ENCODE measurements at regions not wholly inside any gene's neighbourhood (a gene's known extent, or its start where the extent isn't known, plus 50 kb on each side); places are given as distances from the start of the nearest gene placed in this dataset.

DNA sequence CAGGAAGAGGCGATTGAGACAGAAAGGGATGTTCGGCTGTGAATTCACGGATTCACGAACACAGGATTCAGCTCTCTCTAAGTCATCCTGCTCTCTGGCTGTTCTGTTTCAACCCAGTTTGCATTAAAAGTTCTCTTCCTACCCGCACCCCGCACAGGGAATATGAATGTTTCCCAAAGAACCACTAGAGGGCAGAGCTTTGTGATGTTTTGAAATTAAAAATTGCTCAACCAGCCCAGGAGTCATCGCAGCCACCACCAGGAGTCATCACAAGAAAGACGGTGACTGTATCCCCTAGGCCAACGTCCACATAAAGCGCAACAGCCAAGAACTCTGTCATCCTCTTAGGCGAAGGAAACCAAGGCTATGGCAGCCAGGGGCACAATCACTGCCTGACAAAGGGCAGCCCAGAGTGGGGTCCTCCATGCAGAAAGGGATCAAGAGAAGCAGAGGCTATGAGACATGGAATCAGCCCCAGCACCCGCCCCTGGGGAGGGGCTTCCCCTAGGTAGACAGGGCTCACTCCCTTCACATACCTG, 122.4 kb downstream of the WT1 start:
- TF ChIP-seq, protein P1, sequence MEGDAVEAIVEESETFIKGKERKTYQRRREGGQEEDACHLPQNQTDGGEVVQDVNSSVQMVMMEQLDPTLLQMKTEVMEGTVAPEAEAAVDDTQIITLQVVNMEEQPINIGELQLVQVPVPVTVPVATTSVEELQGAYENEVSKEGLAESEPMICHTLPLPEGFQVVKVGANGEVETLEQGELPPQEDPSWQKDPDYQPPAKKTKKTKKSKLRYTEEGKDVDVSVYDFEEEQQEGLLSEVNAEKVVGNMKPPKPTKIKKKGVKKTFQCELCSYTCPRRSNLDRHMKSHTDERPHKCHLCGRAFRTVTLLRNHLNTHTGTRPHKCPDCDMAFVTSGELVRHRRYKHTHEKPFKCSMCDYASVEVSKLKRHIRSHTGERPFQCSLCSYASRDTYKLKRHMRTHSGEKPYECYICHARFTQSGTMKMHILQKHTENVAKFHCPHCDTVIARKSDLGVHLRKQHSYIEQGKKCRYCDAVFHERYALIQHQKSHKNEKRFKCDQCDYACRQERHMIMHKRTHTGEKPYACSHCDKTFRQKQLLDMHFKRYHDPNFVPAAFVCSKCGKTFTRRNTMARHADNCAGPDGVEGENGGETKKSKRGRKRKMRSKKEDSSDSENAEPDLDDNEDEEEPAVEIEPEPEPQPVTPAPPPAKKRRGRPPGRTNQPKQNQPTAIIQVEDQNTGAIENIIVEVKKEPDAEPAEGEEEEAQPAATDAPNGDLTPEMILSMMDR (IDR thresholded peaks at IDR 0.05; ENCODE audit: insufficient read depth, missing control alignments) = peak; percentile 58
- no peak for DNase-seq (ENCODE audit: insufficient read length, low spot score)
- no peak for FAIRE-seq

DNA sequence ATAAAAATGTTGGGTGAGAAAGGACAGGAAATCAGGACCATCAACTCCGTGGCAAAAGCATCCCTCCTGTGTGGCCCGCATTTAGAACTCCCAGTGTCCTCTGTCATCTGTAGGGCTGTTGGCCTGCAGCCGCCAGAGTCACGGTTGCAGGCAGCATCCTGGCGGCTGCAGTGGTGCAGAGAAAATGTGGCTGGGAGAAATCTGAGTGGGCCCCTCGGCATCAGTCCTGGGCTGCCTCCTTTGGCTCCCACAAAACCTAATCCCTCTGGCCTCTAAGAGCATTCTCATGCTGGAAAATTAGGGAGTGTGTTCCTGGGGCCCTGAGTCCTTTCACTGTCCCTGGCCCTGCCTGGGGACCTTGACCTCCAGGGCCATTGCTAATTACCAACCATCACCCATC, 121.9 kb downstream of the WT1 start:
- FAIRE-seq = no peak
- TF ChIP-seq, protein P1 (IDR thresholded peaks at IDR 0.05; ENCODE audit: insufficient read depth, missing control alignments) = no peak
- no peak for DNase-seq (ENCODE audit: insufficient read length, low spot score)

DNA sequence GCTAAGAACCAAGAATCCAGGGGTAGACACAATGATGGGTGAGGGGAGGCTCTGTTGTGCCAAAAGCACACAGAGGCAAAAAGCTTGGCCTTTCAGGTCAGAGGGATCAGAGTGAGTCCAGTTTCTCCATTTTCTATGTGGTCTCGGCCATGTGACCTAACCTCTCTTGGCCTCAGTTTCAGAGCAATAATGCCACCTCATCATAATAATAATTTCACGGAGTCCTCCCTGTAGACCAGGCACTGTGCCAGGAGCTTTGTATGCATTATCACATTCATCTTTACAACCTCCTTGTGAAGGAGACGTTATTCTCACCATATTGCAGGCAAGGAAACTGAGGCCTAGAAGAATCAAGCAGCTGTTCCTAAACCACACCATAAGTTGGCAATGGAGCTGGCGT, 120.2 kb downstream of the WT1 start:
- FAIRE-seq (no peak), DNase-seq (ENCODE audit: insufficient read length, low spot score) (no peak)
- TF ChIP-seq, protein P1 (IDR thresholded peaks at IDR 0.05; ENCODE audit: insufficient read depth, missing control alignments) = no peak

DNA sequence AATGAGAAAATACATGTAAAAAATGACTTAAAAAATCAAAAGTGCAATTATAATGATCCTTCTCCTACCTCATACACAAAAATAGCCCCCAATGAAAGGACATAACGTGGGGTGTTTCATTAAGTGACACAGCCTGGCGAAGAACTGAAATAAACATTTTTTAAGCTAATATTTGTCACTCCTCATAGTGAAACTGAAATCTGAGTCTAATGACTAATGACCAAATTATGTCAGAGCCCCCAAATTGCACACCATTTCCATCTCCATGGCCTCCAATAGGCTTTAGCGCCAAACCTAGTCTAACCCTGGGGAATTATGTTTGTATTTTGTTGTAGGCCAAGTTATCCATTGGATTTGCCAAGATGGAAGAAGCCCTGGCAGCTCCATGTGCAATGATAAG, 119.1 kb downstream of the WT1 start:
- FAIRE-seq = no peak
- TF ChIP-seq, protein P1 (IDR thresholded peaks at IDR 0.05; ENCODE audit: insufficient read depth, missing control alignments) = no peak
- DNase-seq (ENCODE audit: insufficient read length, low spot score) = no peak

DNA sequence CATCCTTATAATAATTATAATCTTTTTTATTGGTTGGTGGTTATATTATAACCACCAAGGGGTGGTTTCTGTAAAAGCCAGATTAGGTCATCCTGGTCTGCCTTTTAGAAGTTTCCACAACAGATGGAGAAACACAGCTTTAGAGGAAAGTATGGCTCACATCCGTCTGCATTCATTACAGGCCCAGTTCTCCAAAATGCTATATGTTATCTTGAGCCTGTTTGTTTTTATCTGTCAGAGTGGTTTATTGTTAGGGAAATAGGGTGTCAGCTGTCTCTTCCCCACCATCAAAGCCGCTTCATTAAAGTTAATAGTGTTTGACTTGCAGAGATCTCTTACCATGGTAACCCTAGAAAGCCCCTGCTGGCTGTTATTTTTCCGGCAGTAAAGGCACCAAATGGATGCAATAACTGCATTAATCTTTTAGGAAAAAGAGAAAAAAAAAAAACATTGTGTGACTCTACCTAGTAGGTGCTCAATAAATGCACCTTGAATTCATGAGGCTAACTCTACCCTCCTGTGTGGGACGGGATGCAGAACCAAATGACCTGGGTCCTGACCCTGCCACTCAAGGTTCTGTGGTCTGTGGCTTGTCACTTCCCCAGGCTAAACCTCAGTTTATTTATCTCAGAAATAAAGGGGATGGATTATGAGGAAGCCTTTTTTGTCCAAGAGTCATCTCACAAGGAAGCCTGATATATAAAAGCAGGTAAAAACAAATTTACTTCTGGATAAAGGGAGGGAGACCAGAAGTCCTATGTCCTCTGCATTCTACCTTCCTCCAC, 118.3 kb downstream of the WT1 start:
- FAIRE-seq (no peak), DNase-seq (ENCODE audit: insufficient read length, low spot score) (no peak)
- TF ChIP-seq, protein P1 (IDR thresholded peaks at IDR 0.05; ENCODE audit: insufficient read depth, missing control alignments) = no peak

DNA sequence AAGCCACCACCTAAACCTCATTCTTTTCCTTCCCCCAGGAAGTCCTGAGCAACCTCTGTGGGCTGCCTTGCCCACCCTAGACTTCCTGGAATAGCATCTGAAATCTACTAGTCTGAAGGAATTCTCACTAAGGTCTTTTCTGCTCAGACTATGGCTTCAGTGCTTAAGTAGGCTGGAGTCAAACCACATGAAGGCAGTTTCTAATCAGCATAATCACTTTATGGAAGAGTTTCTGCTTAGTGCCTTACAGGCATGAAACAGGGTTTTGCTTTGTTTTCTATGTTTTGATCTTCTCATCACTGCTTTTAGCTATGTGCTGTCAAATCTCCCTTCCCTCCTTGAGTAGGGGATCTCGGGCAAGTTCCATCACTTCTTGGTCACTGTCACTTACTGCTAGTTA, 117.7 kb downstream of the WT1 start:
- TF ChIP-seq, protein P1 (IDR thresholded peaks at IDR 0.05; ENCODE audit: insufficient read depth, missing control alignments) = no peak
- DNase-seq (ENCODE audit: insufficient read length, low spot score) = no peak
- FAIRE-seq = no peak
